ENCODE measurements at regions not wholly inside any gene's neighbourhood (a gene's known extent, or its start where the extent isn't known, plus 50 kb on each side); places are given as distances from the start of the nearest gene placed in this dataset.

DNA sequence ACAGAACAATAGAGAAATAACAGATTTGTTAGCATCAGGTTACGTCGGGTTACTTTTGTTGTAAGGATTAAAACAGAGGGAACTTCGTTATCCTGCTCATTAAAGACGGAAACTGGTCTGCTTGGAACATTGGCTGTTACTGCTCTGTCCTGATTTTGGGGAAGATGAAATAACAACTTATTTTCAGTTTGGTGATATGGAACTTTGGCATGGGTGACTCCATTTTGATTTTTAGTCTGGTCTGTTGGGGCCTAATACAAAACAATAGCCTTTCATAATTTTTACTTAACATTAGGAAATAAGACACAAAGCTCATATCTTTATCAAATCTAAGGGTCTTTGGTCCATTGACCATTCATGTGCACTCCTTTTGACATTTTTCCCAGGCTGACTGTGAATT is 220.5 kb upstream of the DUSP10 start:
- TF ChIP-seq, protein P1, sequence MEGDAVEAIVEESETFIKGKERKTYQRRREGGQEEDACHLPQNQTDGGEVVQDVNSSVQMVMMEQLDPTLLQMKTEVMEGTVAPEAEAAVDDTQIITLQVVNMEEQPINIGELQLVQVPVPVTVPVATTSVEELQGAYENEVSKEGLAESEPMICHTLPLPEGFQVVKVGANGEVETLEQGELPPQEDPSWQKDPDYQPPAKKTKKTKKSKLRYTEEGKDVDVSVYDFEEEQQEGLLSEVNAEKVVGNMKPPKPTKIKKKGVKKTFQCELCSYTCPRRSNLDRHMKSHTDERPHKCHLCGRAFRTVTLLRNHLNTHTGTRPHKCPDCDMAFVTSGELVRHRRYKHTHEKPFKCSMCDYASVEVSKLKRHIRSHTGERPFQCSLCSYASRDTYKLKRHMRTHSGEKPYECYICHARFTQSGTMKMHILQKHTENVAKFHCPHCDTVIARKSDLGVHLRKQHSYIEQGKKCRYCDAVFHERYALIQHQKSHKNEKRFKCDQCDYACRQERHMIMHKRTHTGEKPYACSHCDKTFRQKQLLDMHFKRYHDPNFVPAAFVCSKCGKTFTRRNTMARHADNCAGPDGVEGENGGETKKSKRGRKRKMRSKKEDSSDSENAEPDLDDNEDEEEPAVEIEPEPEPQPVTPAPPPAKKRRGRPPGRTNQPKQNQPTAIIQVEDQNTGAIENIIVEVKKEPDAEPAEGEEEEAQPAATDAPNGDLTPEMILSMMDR (IDR thresholded peaks at IDR 0.05) = no peak
- TF ChIP-seq POLR2A (IDR thresholded peaks at IDR 0.05) = no peak
